ENCODE measurements at regions not wholly inside any gene's neighbourhood (a gene's known extent, or its start where the extent isn't known, plus 50 kb on each side); places are given as distances from the start of the nearest gene placed in this dataset.

GRCh38 chrX:145532176-145532780 lies 285.0 kb downstream of the SPANXN1 start:
- no peak for TF ChIP-seq CTCF (IDR thresholded peaks at IDR 0.05; ENCODE audit: borderline replicate concordance)
- Histone ChIP-seq H3K36me3 (no peaks in the 10 kb centered on the region), H3K9me3 (replicated peaks) (no peaks in the 10 kb centered on the region), H3K27ac (replicated peaks) (no peak overlapping the region), H3K4me3 (no peak overlapping the region), H3K4me1 (no peaks in the 10 kb centered on the region), H3K27me3 (ENCODE audit: low read depth) (no peaks in the 10 kb centered on the region)
- intact Hi-C loops (cut with micrococcal nuclease), result no loop called here
- DNase-seq, result no peak

DNA sequence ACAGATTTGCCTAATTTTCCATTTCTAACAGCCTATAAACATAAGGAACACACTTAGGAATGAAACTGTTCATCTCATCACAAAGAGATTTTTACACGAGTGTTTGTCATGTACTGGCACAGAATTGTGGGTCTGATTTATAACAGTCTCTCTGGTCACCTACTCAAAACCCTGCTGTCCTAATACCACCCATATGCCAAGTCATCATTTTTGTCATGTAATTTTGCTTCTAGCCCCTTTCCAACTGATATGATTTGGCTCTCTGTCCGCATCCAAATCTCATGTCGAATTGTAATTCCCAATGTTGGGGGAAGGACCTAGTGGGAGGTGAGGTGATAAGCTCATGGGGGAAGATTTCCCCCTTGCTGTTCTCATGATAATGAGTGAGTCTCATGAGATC lies 284.1 kb upstream of the SLITRK2 start:
- TF ChIP-seq CTCF (IDR thresholded peaks at IDR 0.05; ENCODE audit: borderline replicate concordance), result no peak
- no peak for DNase-seq
- no peaks in the 10 kb centered on the region for H3K36me3 ChIP-seq
- no peak overlapping the region for H3K27ac ChIP-seq (replicated peaks)
- H3K4me3 ChIP-seq, result no peak overlapping the region
- H3K9me3 ChIP-seq (replicated peaks), result no peaks in the 10 kb centered on the region
- intact Hi-C loops (cut with micrococcal nuclease), result no loop called here
- H3K27me3 ChIP-seq (ENCODE audit: low read depth), result no peaks in the 10 kb centered on the region
- no peaks in the 10 kb centered on the region for H3K4me1 ChIP-seq

- Histone ChIP-seq H3K36me3 (no peaks in the 10 kb centered on the region), H3K4me1 (no peaks in the 10 kb centered on the region), H3K27ac (replicated peaks) (no peak overlapping the region), H3K4me3 (no peak overlapping the region), H3K27me3 (ENCODE audit: low read depth) (no peaks in the 10 kb centered on the region), H3K9me3 (replicated peaks) (no peaks in the 10 kb centered on the region)
- intact Hi-C loops (cut with micrococcal nuclease), result no loop called here
- no peak for TF ChIP-seq CTCF (IDR thresholded peaks at IDR 0.05; ENCODE audit: borderline replicate concordance)
- DNase-seq, result no peak
These were observed 268.1 kb upstream of the SLITRK2 start for GRCh38 chrX:145549496-145549895.

DNA sequence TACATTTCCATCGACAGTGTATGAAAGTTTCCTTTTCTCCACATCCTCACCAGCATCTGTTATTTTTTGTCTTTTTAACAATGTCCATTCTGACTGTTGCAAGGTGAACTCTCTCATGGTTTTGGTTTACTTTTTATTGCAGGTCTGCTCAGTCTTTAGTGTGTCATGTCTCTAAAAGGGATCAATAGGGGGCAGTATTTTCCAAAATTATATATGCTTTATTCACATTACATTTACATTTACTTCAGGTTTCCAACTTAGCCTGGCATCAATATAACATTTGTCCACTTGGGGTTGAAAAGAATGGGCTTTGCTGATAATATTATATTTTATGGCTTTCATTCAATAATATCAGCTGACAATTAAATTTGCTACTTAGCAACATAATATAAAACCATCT lies 265.0 kb upstream of the SLITRK2 start:
- DNase-seq, result no peak
- Histone ChIP-seq H3K27me3 (ENCODE audit: low read depth) (no peaks in the 10 kb centered on the region), H3K9me3 (replicated peaks) (no peaks in the 10 kb centered on the region), H3K27ac (replicated peaks) (no peak overlapping the region), H3K4me3 (no peak overlapping the region), H3K4me1 (no peaks in the 10 kb centered on the region), H3K36me3 (no peaks in the 10 kb centered on the region)
- intact Hi-C loops (cut with micrococcal nuclease), result no loop called here
- TF ChIP-seq CTCF (IDR thresholded peaks at IDR 0.05; ENCODE audit: borderline replicate concordance), result no peak

DNA sequence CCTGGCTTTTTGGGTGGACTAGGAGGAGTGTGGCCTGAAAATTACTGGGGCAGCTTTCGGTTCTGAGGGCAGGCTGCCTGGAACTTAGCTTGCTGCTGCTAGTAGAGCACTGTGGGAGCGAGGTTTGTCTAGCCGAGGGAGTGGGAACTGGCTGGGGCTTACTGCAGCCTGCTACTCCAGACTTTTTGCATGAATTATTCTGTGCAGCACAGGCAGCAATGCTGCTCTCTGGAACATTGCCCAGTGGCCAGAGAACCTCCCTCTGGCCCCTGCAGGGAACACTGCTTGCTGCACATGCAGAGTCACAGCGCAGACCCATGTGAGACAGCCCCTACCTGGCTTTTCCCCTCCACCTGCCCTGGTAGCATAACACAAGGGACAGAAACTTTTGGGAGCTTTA lies 263.9 kb upstream of the SLITRK2 start:
- H3K9me3 ChIP-seq (replicated peaks), result no peaks in the 10 kb centered on the region
- H3K27me3 ChIP-seq (ENCODE audit: low read depth), result no peaks in the 10 kb centered on the region
- no peak for DNase-seq
- H3K36me3 ChIP-seq, result no peaks in the 10 kb centered on the region
- TF ChIP-seq CTCF (IDR thresholded peaks at IDR 0.05; ENCODE audit: borderline replicate concordance), result no peak
- H3K4me3 ChIP-seq, result no peak overlapping the region
- H3K4me1 ChIP-seq, result no peaks in the 10 kb centered on the region
- intact Hi-C loops (cut with micrococcal nuclease), result no loop called here
- no peak overlapping the region for H3K27ac ChIP-seq (replicated peaks)
